IPS-15b (cell line): ENCODE measurements at regions not wholly inside any gene's neighbourhood (a gene's known extent, or its start where the extent isn't known, plus 50 kb on each side); places are given as distances from the start of the nearest gene placed in this dataset.
"Not testable (repeated sequence)": the region's sequence is repeated elsewhere in the genome, so short reads cannot be mapped to it uniquely, and the experiment has no call there.

Source experiments
- H3K27me3 ChIP-seq: one replicate; pipeline ENCODE4 v1.6.1; 2013; ENCODE audit warnings: low read length; ENCODE audit not compliant: control insufficient read depth, insufficient read depth
- H3K36me3 ChIP-seq: one replicate; pipeline ENCODE4 v1.6.1; 2013; ENCODE audit warnings: low read length; ENCODE audit not compliant: control insufficient read depth, insufficient read depth
- H3K4me1 ChIP-seq: one replicate; pipeline ENCODE4 v1.6.1; 2013; ENCODE audit warnings: mild to moderate bottlenecking, low read length; ENCODE audit not compliant: control insufficient read depth, insufficient read depth
- H3K4me3 ChIP-seq: one replicate; pipeline ENCODE4 v1.5.1; 2013; ENCODE audit warnings: low read depth, low read length
- H3K9ac ChIP-seq: one replicate; pipeline ENCODE4 v1.6.1; 2013; ENCODE audit warnings: low read depth, mild to moderate bottlenecking, low read length
- H3K9me3 ChIP-seq: one replicate; pipeline ENCODE4 v1.6.1; 2013; ENCODE audit warnings: mild to moderate bottlenecking, low read length; ENCODE audit not compliant: control insufficient read depth, insufficient read depth

DNA sequence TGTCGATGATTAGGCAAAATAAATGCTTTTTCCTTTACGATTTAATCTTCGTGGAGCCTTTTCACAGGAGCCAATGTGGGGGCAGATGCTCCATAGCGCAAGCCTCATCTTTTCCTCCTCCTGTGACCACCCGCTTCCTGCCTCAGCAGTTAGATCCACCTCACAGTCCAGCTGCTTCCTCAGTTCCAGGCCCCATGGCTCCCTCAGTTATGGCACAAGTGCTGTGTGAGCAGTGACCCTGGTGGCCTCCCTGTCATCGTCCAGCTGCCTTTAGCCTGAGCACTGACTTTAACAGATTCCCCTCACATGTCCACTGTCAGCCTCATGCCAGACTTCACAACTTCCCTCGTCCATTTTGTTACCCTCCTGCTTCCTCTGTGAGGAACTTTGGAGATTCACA, 424.6 kb upstream of the GBE1 start:
- no peaks in the 10 kb centered on the region for H3K27me3 ChIP-seq
- no peak overlapping the region for H3K4me3 ChIP-seq
- H3K36me3 ChIP-seq, result no peaks in the 10 kb centered on the region
- H3K9me3 ChIP-seq, result no peaks in the 10 kb centered on the region
- no peak overlapping the region for H3K9ac ChIP-seq
- no peaks in the 10 kb centered on the region for H3K4me1 ChIP-seq

DNA sequence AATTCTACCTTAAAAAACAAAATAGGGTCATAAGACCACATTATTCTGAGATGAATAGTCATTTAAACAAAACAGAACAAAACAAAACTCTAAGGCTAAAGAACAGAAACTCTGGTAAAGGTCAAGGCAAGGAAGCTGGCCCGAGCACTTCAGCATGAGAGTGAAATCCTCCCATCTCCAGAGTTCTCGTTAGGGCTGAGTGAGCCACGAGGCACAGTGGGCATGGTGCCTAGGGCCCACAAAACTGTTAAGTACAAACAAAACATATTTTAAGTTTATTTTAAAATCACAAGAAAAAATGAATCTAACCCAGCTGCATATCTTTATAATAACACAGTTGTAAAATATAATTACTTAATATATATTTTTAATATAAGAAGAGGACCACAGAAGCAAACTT, 417.8 kb upstream of the GBE1 start:
- H3K9ac ChIP-seq, result no peak overlapping the region
- no peaks in the 10 kb centered on the region for H3K9me3 ChIP-seq
- no peak overlapping the region for H3K4me3 ChIP-seq
- no peaks in the 10 kb centered on the region for H3K4me1 ChIP-seq
- no peaks in the 10 kb centered on the region for H3K27me3 ChIP-seq
- H3K36me3 ChIP-seq, result no peaks in the 10 kb centered on the region

DNA sequence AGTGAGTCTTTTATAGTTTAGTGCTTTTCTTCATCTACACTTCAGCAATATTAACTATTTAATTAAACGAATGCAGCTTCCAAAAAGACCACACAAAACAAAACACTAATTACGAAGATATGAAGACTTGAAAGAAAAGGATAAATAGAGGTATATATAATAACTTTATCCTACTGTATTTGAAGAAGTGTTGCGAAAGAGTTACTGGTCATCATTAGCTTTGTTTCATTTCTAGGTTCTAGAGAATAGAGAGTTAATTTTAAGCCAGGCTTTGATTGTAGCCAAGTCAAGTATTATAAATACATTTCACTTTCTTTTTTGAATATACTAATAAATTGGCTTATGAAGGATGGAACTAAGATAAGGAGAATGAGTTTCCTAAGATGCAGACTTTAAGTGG, 416.8 kb upstream of the GBE1 start:
- Histone ChIP-seq H3K4me3 (no peak overlapping the region), H3K9me3 (no peaks in the 10 kb centered on the region), H3K36me3 (no peaks in the 10 kb centered on the region), H3K27me3 (no peaks in the 10 kb centered on the region), H3K4me1 (no peaks in the 10 kb centered on the region), H3K9ac (no peak overlapping the region)

DNA sequence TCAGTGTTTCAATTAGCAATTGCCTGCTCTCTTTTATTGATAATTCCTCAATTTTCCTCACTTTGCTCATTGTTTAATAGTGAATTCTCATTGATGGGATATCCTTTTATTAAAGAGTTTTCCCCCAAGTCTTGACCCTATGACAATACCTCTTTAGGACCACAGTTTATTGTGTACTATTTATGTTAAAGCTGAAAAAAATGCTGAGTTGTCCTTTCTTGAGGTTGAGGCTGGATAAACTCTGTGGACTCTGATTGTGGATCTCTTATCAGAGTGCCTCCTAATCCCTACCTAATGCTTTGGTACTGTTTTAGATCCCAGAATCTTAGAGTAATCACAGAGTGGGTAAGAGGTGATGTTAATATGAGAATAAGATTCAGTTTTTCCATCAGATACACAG, 416.3 kb upstream of the GBE1 start:
- no peaks in the 10 kb centered on the region for H3K36me3 ChIP-seq
- no peaks in the 10 kb centered on the region for H3K9me3 ChIP-seq
- H3K9ac ChIP-seq, result no peak overlapping the region
- H3K4me3 ChIP-seq, result no peak overlapping the region
- no peaks in the 10 kb centered on the region for H3K27me3 ChIP-seq
- no peaks in the 10 kb centered on the region for H3K4me1 ChIP-seq

DNA sequence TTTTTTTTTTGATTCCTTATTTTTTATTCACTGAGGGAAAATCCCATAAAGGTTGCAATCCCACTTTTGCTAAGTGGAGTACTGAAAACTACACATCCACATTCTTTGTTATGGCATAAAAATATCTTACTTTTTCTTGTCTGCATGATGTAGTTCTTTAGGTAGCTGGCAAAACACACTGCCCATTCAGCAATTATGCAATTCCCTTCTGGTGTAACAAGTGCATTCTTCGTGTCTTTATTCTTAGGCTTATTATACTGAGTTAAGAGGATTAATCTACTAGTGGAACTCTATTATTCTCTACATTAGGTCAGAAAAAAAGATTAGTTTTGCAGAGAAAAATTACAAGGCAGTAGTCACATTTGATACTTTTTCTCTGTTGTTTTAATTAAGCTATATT, 403.8 kb upstream of the GBE1 start:
- Histone ChIP-seq H3K27me3 (no peaks in the 10 kb centered on the region), H3K4me3 (no peak overlapping the region), H3K36me3 (no peaks in the 10 kb centered on the region), H3K9ac (no peak overlapping the region), H3K9me3 (no peaks in the 10 kb centered on the region), H3K4me1 (no peaks in the 10 kb centered on the region)

DNA sequence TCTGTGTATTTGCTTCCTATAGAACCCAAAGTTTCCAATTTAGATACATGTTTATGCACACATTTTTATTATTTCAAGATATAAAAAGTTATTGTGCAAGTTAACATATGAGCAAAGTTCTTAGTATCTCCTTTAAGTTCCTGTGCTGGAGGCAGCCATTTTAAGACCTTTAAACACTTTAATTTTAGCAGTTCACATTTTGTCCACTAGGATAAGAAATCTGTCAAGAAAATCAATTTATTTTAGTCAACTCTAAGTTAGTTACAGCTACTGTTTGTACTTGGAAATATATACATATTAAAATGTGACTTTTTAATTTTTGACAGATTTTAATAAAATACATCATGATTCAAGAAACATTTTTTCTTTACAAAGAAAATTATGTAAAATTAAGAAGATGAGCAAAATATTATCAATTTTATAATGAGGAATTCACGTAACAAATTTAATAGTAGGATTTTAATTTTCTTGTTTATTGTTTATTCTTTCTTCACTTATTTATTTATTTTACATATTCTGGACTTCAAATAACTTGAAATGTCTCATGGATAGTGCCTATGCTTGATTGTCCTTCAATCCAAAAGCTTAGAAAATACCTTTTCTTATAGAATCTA, 402.6 kb upstream of the GBE1 start:
- no peak overlapping the region for H3K9ac ChIP-seq
- no peaks in the 10 kb centered on the region for H3K36me3 ChIP-seq

DNA sequence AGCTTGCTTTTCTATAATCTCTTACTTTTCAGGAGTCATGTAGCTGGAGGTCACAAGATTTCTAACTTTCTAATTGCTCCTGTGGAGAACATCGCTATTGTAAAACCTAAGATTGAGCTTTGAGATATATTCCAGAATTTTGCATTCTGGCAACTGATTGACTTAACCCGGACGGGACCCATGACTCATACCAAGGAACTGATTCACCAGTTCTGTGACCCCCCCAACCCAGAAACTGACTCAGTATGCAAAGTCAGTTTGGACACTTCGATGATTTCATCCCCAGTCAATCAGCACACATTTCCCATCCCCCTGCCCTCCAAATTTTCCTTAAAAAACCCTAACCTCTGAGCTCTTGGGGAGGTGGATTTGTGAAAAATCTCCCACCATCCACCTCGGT, 396.5 kb upstream of the GBE1 start:
- no peaks in the 10 kb centered on the region for H3K9me3 ChIP-seq
- no peaks in the 10 kb centered on the region for H3K36me3 ChIP-seq
- no peak overlapping the region for H3K9ac ChIP-seq
- no peak overlapping the region for H3K4me3 ChIP-seq
- no peaks in the 10 kb centered on the region for H3K4me1 ChIP-seq
- H3K27me3 ChIP-seq, result no peaks in the 10 kb centered on the region

More for the DNA sequence above, 402.6 kb upstream of the GBE1 start:
- H3K27me3 ChIP-seq, result no peaks in the 10 kb centered on the region
- H3K4me3 ChIP-seq, result no peak overlapping the region
- no peaks in the 10 kb centered on the region for H3K4me1 ChIP-seq
- no peaks in the 10 kb centered on the region for H3K9me3 ChIP-seq

DNA sequence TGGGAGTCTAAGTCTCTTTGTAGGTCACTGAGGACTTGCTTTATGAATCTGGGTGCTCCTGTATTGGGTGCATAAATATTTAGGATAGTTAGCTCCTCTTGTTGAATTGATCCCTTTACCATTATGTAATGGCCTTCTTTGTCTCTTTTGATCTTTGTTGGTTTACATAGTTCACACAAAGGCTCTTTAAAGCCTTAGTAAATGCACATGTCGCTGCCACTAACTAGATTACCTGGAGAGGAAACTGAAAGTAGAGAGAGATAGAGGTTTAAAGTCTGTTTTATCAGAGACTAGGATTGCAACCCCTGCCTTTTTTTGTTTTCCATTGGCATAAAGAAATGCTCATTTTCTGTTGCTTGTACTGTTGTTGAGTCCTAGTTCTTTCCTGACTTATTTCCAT, 392.4 kb upstream of the GBE1 start:
- H3K9me3 ChIP-seq, H3K4me3 ChIP-seq, H3K9ac ChIP-seq, H3K4me1 ChIP-seq, H3K36me3 ChIP-seq, H3K27me3 ChIP-seq: not testable (repeated sequence)

DNA sequence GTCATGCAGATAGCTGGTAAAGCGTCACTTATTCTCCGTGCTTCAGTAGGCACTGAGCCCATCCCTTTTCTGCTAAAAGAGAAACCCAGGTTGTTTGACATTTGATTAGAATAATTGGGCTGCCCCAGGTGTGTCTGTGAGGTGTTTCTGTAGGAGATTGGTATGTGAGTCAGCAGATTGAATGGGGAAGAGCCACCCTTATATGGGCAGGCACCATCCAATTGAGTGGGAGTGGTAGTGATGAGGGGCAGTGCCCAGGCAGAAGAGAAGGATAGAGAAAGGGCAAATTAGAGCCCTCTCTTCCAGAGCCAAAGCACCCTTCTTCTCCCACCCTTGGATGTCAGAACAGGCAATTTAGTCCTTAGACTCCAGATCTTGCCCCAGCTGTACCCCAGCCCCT, 384.3 kb upstream of the GBE1 start:
- Histone ChIP-seq H3K4me3 (no peak overlapping the region), H3K9me3 (no peaks in the 10 kb centered on the region), H3K36me3 (no peaks in the 10 kb centered on the region), H3K9ac (no peak overlapping the region), H3K27me3 (no peaks in the 10 kb centered on the region), H3K4me1 (no peaks in the 10 kb centered on the region)

DNA sequence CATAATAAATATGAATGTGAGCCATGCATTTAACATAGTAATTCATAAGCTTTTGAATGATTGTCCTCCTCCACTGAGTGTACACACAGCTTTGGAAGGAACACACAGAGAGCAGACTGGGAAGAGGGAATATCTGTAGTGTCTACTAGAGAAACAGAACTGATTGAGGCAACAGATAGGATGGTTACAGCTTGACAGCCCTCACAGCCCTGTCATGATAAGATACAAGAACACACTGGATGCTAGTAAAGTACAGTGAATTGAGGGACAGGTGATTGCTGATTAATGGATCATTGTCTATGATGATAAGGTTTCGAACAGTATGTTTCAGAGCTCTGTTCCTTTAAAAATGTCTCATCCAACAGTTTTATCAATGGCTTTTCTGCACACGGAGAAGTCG, 383.4 kb upstream of the GBE1 start:
- Histone ChIP-seq H3K4me3 (no peak overlapping the region), H3K27me3 (no peaks in the 10 kb centered on the region), H3K9ac (no peak overlapping the region), H3K9me3 (no peaks in the 10 kb centered on the region), H3K4me1 (no peaks in the 10 kb centered on the region), H3K36me3 (no peaks in the 10 kb centered on the region)

DNA sequence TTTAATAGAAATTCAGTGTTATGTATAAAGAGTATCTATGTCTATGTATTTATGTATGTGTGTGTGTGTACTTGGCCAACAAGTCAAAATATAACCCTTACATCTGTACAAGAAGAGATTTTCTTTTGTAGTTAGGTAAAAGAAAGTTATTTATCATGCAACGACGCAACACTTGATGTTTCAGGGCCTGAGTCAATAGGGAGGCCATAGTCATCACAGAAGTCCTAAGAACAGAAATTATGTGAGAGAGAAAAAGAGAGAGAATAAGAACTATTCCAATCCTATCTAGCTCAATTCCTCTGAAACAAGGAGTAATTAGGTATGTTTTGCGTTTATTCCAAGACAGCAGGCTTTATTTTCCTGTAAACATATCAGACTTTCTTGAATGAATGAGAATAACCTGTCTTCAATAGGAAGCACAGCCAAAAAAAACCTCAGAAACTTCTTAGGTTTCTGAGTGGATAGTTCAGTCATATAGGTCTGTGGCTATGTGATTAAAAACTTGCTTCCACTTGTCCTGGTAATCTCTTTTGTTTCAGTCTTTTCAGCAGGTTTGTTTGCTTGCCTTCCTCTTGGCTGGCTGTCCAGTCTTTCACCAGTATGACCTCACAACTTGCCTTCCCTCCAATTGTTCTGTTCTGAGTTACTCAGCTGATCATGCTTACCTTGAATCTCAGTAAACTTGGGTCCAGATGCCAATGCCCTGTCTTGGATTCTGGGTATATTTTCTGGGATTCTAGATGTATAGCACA, 382.4 kb upstream of the GBE1 start:
- H3K4me1 ChIP-seq, result no peaks in the 10 kb centered on the region

DNA sequence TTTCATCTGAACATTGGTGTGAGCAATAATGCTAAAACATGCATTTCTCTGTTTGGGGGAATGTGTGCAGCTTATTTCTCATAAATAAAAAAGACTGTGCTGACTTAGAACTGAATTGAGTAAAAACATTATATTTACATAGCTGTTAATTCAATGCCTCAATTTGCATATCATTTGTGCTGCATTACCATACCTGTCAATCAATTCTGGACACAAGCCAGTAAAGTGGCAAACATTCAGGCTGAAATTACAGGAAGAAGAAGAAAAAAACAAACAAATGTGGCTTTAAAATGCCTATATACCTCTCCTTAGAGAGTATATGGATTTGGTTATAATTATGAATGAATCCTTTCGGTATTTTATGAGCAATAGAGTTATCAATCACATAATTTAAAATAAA, 380.1 kb upstream of the GBE1 start:
- Histone ChIP-seq H3K9me3 (no peaks in the 10 kb centered on the region), H3K36me3 (no peaks in the 10 kb centered on the region), H3K27me3 (no peaks in the 10 kb centered on the region), H3K9ac (no peak overlapping the region), H3K4me1 (no peaks in the 10 kb centered on the region), H3K4me3 (no peak overlapping the region)

More for the DNA sequence above, 382.4 kb upstream of the GBE1 start:
- H3K9me3 ChIP-seq, result no peaks in the 10 kb centered on the region
- no peaks in the 10 kb centered on the region for H3K36me3 ChIP-seq
- H3K9ac ChIP-seq, result no peak overlapping the region
- no peaks in the 10 kb centered on the region for H3K27me3 ChIP-seq
- no peak overlapping the region for H3K4me3 ChIP-seq
